ENCODE measurements at regions not wholly inside any gene's neighbourhood (a gene's known extent, or its start where the extent isn't known, plus 50 kb on each side); places are given as distances from the start of the nearest gene placed in this dataset.

GRCh38 chr17:12530161-12530560, 135.5 kb upstream of the MYOCD start:
- TF ChIP-seq, protein P1, sequence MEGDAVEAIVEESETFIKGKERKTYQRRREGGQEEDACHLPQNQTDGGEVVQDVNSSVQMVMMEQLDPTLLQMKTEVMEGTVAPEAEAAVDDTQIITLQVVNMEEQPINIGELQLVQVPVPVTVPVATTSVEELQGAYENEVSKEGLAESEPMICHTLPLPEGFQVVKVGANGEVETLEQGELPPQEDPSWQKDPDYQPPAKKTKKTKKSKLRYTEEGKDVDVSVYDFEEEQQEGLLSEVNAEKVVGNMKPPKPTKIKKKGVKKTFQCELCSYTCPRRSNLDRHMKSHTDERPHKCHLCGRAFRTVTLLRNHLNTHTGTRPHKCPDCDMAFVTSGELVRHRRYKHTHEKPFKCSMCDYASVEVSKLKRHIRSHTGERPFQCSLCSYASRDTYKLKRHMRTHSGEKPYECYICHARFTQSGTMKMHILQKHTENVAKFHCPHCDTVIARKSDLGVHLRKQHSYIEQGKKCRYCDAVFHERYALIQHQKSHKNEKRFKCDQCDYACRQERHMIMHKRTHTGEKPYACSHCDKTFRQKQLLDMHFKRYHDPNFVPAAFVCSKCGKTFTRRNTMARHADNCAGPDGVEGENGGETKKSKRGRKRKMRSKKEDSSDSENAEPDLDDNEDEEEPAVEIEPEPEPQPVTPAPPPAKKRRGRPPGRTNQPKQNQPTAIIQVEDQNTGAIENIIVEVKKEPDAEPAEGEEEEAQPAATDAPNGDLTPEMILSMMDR (IDR thresholded peaks at IDR 0.05): no peak
- TF ChIP-seq POLR2AphosphoS5 (IDR thresholded peaks at IDR 0.05; ENCODE audit: low read depth, low read length) (no peak), REST (IDR thresholded peaks at IDR 0.05; ENCODE audit: insufficient read depth in 1 of 2, low read depth in 2 of 2, low read length in 1 of 2) (no peak), TCF7L2 (IDR thresholded peaks at IDR 0.05; ENCODE audit: low read depth, low read length) (no peak), SIN3A (IDR thresholded peaks at IDR 0.05; ENCODE audit: borderline replicate concordance, insufficient read depth, low read depth, low read length) (no peak)
